Dedifferentiated amniotic fluid mesenchymal stem cell (primary cell): ENCODE measurements at regions not wholly inside any gene's neighbourhood (a gene's known extent, or its start where the extent isn't known, plus 50 kb on each side); places are given as distances from the start of the nearest gene placed in this dataset.

Experiments used
- DNase-seq: peaks from one replicate; pipeline ENCODE4 v3.0.0-alpha.2; 2016; ENCODE audit errors: extremely low spot score

DNA sequence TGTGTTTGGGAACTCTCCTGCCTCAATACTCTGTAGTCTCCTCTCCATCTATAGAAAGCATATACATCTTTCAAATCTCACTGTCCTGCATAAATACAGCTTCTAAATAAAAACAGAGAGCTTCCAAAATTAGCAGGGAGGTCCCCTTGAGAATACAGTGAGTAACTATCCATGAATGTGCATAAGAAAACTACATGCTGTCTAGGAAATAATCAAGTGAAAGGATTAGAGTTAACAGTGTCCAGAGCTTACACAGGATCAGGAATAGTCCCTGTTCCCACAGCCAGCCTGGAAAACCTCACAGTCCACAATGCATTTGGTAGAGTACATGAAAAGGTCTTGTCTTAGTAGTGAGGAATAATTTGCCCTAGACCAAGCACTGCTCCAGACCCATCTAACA is 123.0 kb upstream of the POU3F2 start:
- no peak for DNase-seq

GRCh38 chr6:98716341-98716740 is 118.0 kb upstream of the POU3F2 start:
- DNase-seq: no peak

DNA sequence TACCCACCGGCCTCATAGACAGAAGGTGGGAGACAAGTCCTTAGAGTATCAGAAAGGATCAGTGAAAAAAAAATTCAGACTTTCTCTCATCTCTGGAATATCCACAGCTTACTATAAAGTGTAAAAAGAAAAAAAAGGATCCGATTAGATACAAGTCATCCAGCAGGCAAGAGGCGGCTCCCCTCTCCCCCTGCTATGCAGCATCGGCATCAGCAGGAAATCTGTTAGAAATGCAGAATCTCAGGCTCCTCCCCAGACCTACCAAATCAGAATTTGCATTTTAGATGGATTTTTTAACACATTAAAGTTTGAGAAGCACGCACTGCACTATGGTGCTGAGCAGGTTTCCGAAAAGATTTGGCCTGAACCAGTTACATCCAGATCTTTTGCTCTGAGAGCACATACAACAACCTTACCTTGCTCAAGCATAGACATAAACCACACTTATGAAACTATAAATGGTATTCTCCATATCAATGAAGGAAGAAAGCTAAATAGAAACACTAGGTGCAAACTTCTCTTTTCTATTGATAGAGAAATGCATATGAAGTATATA is 117.0 kb upstream of the POU3F2 start:
- no peak for DNase-seq

DNA sequence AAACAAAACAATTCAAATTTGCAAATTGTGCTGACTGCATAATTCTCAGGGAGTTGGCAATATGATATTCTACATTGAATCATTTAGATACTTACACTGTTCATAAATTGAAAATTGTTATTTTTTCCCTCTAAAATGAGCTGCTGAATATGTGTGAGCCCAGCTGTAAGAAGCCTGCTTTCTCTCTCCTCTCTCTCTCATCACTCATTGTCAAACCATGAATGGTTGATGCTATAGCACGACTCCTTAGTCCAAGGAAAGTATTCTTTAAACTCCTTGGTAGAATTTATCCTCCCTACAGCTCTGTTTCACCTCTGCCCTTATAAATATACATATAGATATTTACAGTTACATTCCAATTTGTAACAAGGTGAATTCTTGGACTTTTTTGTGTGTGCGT is 116.4 kb upstream of the POU3F2 start:
- DNase-seq: no peak

GRCh38 chr6:98724537-98724936 is 109.8 kb upstream of the POU3F2 start:
- no peak for DNase-seq

DNA sequence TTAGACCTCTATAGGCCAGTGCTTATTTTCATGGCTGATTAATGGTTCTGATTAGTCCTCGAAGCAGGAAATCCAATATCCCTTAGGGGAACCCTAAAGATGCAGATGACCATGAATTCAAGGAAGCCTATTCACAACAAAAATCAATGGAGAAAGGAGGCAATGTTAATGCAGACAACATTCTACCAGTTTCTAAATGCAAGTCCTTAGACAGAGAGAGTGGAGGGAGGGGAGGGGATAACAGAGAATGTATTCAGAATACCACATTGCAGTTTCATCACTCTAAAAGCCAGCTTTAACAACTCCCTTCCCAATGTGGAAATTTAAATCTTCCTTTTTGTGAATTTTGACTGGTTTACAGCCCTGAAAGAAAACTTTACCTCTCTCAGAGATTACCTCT is 87.1 kb upstream of the POU3F2 start:
- DNase-seq: no peak

DNA sequence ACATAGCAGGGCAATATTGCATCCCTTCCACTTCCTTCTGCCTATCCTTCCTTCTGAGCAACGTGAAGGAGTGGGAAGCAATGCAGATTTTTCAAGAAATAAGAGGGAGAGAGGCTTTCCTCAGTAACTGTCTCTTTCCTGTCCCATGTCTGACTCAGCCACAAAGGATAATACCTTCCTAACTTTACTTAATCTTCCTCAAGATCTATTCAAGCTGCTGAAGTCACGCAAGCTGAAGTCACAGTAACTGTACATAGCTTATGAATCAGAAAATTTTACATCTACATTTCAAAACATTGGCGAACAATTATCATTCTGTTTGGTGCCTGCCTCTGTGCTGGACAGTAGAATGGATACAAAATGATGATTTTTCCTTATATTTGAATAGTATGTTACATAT is 86.4 kb upstream of the POU3F2 start:
- DNase-seq: no peak

DNA sequence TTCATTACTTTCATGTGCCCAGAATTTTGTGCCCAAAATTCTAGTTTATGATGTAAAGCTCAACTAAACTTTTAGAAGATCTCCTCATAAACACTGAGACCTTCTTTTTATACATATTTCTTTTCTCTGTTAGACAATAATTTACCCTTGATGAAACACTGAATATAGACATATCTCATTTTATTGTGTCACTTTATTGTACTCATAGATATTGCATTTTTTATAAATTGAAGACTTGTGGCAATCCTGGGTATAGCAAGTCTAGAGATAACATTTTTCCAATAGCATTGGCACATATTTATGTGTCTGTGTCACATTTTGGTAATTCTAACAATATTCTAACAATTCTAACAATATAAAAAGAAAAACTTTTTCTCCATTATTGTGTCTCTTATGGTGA is 74.9 kb upstream of the POU3F2 start:
- no peak for DNase-seq

GRCh38 chr6:98764373-98764911 is 69.9 kb upstream of the POU3F2 start:
- DNase-seq: no peak

- no peak for DNase-seq
Measured at GRCh38 chr6:98769546-98769945, 64.8 kb upstream of the POU3F2 start.

- no peak for DNase-seq
Measured at GRCh38 chr6:98775205-98775604, 59.2 kb upstream of the POU3F2 start.

- DNase-seq: no peak
Measured at GRCh38 chr6:98777762-98778161, 56.6 kb upstream of the POU3F2 start.

DNA sequence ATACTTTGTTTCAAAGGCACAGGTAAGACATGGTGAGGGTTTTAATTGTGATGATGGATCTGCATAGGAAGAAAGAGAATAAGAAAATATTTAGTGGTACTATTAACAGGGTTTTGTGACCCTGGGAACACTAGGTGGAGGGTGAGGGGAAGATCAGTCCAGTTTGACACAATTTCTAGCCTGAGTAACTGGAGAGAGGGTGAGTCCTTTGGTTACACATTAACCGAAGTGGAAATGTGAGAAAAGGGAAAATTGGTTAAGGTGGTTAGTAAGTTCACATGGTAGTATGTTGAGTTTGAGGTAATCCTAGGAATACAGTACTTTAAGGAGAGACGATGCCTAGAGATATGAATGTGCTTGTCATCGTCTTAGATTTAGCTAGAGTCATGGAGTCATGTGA is 54.8 kb upstream of the POU3F2 start:
- no peak for DNase-seq

DNA sequence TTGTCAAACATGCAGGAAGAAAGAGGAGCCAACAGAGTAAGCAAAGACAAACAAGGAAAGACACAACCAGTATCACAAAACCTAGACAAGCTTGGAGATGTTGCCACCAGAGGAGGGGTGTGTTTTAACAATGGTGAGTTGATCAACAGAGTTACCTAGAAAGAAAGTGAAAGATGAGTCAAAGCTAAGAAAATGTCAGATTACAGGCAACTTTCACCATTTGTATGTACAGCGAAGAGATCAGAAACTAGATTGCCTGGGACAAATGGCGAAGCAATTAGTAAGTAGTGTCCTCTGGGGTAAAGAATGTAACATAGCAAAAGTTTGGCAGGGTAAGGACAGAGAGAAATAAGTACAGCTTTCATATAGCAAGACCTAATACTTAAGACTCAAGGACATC is 51.6 kb upstream of the POU3F2 start:
- DNase-seq: no peak

DNA sequence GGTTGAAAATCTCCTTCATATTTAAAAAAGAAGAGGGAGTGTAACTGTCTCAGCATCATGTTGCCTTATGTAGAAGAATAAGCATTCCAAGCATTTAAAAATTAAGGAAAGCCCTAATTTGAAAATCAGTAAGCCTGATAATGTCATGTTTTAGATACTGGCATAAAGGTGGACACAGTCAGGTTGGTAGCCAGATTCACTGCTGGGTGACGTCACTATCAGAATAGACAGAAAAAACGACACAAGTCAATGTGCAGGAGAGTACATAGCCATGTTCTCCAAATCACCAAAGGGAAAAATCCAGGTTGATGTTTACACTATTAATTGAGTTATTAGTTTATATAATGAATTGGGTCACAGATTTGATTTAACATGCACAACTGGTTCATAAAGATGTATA is 50.8 kb upstream of the POU3F2 start:
- no peak for DNase-seq
